Stomach smooth muscle (tissue), 2 donors: ENCODE measurements at regions not wholly inside any gene's neighbourhood (a gene's known extent, or its start where the extent isn't known, plus 50 kb on each side); places are given as distances from the start of the nearest gene placed in this dataset.

ENCODE experiments used
- H3K27ac ChIP-seq: one replicate; pipeline ENCODE4 v1.7.0; 2013; ENCODE audit warnings: mild to moderate bottlenecking, low read length, inconsistent platforms
- H3K27me3 ChIP-seq, 2 donors: one replicate each; pipeline ENCODE4 v1.7.0; 2013; ENCODE audit warnings: low read length in 2 of 2; ENCODE audit not compliant: insufficient read depth in 2 of 2, control insufficient read depth in 1 of 2
- H3K36me3 ChIP-seq, 2 donors: one replicate each; pipeline ENCODE4 v1.7.0; 2013; ENCODE audit warnings: low read length in 2 of 2; ENCODE audit not compliant: control insufficient read depth in 2 of 2, insufficient read depth in 2 of 2
- H3K4me1 ChIP-seq: one replicate; pipeline ENCODE4 v1.7.0; 2013; ENCODE audit warnings: low read length; ENCODE audit not compliant: control insufficient read depth, insufficient read depth
- H3K4me3 ChIP-seq, 2 donors: one replicate each; pipeline ENCODE4 v1.7.0; 2013; ENCODE audit warnings: low read length in 2 of 2
- H3K9ac ChIP-seq, 2 donors: one replicate each; pipeline ENCODE4 v1.7.0; 2013; ENCODE audit warnings: low read length in 2 of 2, mild to moderate bottlenecking in 1 of 2
- H3K9me3 ChIP-seq, 2 donors: one replicate each; pipeline ENCODE4 v1.7.0; 2013; ENCODE audit warnings: low read length in 2 of 2; ENCODE audit not compliant: control insufficient read depth in 2 of 2
- donor health status: healthy.
- donor health status: Pancreatic carcinoma.

- H3K4me3 ChIP-seq: no peak overlapping the region
- no peaks in the 10 kb centered on the region for H3K27me3 ChIP-seq
- no peaks in the 10 kb centered on the region for H3K4me1 ChIP-seq
- H3K9me3 ChIP-seq: no peaks in the 10 kb centered on the region
- no peaks in the 10 kb centered on the region for H3K36me3 ChIP-seq
- H3K27ac ChIP-seq: no peak overlapping the region
- no peak overlapping the region for H3K9ac ChIP-seq
Observed at GRCh38 chr18:60145776-60146175, 226.8 kb downstream of the MC4R start.

GRCh38 chr18:60134806-60135205 lies 235.0 kb downstream of the PMAIP1 start:
- Histone ChIP-seq H3K4me1 (no peaks in the 10 kb centered on the region), H3K27ac (no peak overlapping the region), H3K4me3 (no peak overlapping the region), H3K36me3 (no peaks in the 10 kb centered on the region), H3K27me3 (no peaks in the 10 kb centered on the region), H3K9ac (no peak overlapping the region), H3K9me3 (no peaks in the 10 kb centered on the region)

GRCh38 chr18:60130284-60130683 lies 230.5 kb downstream of the PMAIP1 start:
- Histone ChIP-seq H3K4me3 (no peak overlapping the region), H3K27ac (no peak overlapping the region), H3K27me3 (no peaks in the 10 kb centered on the region), H3K4me1 (no peaks in the 10 kb centered on the region), H3K9me3 (no peaks in the 10 kb centered on the region), H3K9ac (no peak overlapping the region), H3K36me3 (no peaks in the 10 kb centered on the region)

- H3K4me3 ChIP-seq: no peak overlapping the region
Observed at GRCh38 chr18:60123031-60123430, 223.2 kb downstream of the PMAIP1 start.

GRCh38 chr18:60122339-60122738 lies 222.5 kb downstream of the PMAIP1 start:
- H3K36me3 ChIP-seq: no peaks in the 10 kb centered on the region
- H3K9me3 ChIP-seq: no peaks in the 10 kb centered on the region
- no peaks in the 10 kb centered on the region for H3K4me1 ChIP-seq
- no peak overlapping the region for H3K4me3 ChIP-seq
- H3K27ac ChIP-seq: no peak overlapping the region
- H3K9ac ChIP-seq: no peak overlapping the region
- no peaks in the 10 kb centered on the region for H3K27me3 ChIP-seq

More at GRCh38 chr18:60123031-60123430, 223.2 kb downstream of the PMAIP1 start:
- Histone ChIP-seq H3K27me3 (no peaks in the 10 kb centered on the region), H3K36me3 (no peaks in the 10 kb centered on the region), H3K9me3 (no peaks in the 10 kb centered on the region), H3K9ac (no peak overlapping the region), H3K4me1 (no peaks in the 10 kb centered on the region), H3K27ac (no peak overlapping the region)

- Histone ChIP-seq H3K4me1 (no peaks in the 10 kb centered on the region), H3K4me3 (no peak overlapping the region), H3K9me3 (no peaks in the 10 kb centered on the region), H3K9ac (no peak overlapping the region), H3K36me3 (no peaks in the 10 kb centered on the region), H3K27me3 (no peaks in the 10 kb centered on the region), H3K27ac (no peak overlapping the region)
Observed at GRCh38 chr18:60120231-60120750, 220.5 kb downstream of the PMAIP1 start.

- H3K4me1 ChIP-seq: no peaks in the 10 kb centered on the region
- no peaks in the 10 kb centered on the region for H3K27me3 ChIP-seq
- no peak overlapping the region for H3K9ac ChIP-seq
- H3K9me3 ChIP-seq: peaks cover 0 to 2% of the 10 kb centered on the region in 2 donors
- no peaks in the 10 kb centered on the region for H3K36me3 ChIP-seq
- H3K27ac ChIP-seq: no peak overlapping the region
- no peak overlapping the region for H3K4me3 ChIP-seq
Observed at GRCh38 chr18:60117321-60117720, 217.5 kb downstream of the PMAIP1 start.

- Histone ChIP-seq H3K27ac (no peak overlapping the region), H3K36me3 (no peaks in the 10 kb centered on the region), H3K27me3 (no peaks in the 10 kb centered on the region), H3K9me3 (peaks cover 0 to 2% of the 10 kb centered on the region in 2 donors), H3K4me3 (no peak overlapping the region), H3K9ac (no peak overlapping the region), H3K4me1 (no peaks in the 10 kb centered on the region)
Observed at GRCh38 chr18:60113396-60113795, 213.6 kb downstream of the PMAIP1 start.

GRCh38 chr18:60112369-60112768 lies 212.6 kb downstream of the PMAIP1 start:
- H3K36me3 ChIP-seq: no peaks in the 10 kb centered on the region
- H3K27me3 ChIP-seq: no peaks in the 10 kb centered on the region
- no peak overlapping the region for H3K27ac ChIP-seq
- H3K4me1 ChIP-seq: no peaks in the 10 kb centered on the region
- H3K9me3 ChIP-seq: peaks cover 0 to 2% of the 10 kb centered on the region in 2 donors
- no peak overlapping the region for H3K9ac ChIP-seq
- no peak overlapping the region for H3K4me3 ChIP-seq

- no peaks in the 10 kb centered on the region for H3K4me1 ChIP-seq
- H3K4me3 ChIP-seq: no peak overlapping the region
- H3K9ac ChIP-seq: no peak overlapping the region
- no peaks in the 10 kb centered on the region for H3K27me3 ChIP-seq
- no peak overlapping the region for H3K27ac ChIP-seq
- no peaks in the 10 kb centered on the region for H3K36me3 ChIP-seq
- peaks cover 0 to 2% of the 10 kb centered on the region in 2 donors for H3K9me3 ChIP-seq
Observed at GRCh38 chr18:60111525-60111924, 211.7 kb downstream of the PMAIP1 start.

GRCh38 chr18:60110836-60111235 lies 211.0 kb downstream of the PMAIP1 start:
- Histone ChIP-seq H3K9ac (no peak overlapping the region), H3K27me3 (no peaks in the 10 kb centered on the region), H3K36me3 (no peaks in the 10 kb centered on the region), H3K9me3 (peaks cover 0 to 2% of the 10 kb centered on the region in 2 donors), H3K4me3 (no peak overlapping the region), H3K27ac (no peak overlapping the region), H3K4me1 (no peaks in the 10 kb centered on the region)
